ENCODE measurements at regions not wholly inside any gene's neighbourhood (a gene's known extent, or its start where the extent isn't known, plus 50 kb on each side); places are given as distances from the start of the nearest gene placed in this dataset.

DNA sequence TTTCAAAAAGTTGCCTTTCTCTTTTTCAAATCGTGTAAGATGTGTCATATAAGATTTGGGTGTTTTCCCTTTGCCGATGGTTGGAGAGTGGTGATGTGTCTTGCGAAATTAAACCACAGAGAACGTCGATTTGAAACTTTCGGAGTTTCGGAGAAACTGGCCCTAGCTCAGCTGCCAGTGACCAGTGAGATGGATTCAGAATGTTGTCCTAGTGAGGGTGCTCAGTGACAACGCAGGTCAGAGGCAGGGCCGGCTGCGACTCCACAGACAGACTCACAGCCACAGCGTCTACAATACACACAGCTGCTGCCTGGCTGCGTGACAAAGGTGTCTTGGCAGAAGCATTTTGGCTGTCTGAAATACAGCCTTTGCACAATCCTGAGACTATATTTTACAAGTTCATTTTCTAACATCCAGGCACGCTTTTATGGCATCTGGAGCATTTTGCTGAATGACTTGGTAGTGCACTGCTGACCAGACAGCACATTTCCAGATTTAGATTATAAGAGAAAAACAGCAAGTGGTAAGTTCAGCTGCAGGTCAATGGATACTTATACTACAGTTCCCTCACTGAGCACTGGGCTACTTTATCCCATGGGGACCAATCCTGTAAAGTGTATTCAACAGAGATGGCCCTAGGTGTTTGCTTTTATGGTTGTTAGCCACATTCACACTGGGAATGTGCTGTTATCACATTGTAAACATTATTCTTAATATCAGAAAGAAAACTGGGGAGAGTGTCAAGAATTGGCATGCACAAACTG is 207.5 kb downstream of the KCNRG start:
- Mint-ChIP-seq H3K27ac (peak overlapping the region in 1 of 2 donors; percentile 29), H3K27me3 (ENCODE audit: low read depth in 2 of 2) (peaks cover 0 to 10% of the 10 kb centered on the region in 2 donors), H3K4me1 (peaks cover 0 to 4% of the 10 kb centered on the region in 2 donors), H3K4me3 (no peak overlapping the region), H3K9me3 (no peaks in the 10 kb centered on the region), H3K36me3 (no peaks in the 10 kb centered on the region)
- Histone ChIP-seq H3K4me1 (ENCODE audit: control insufficient read depth, insufficient read depth, low read length) (peaks cover 7% of the 10 kb centered on the region), H3K27ac (ENCODE audit: low read length) (peak overlapping the region; percentile 28), H3K27me3 (ENCODE audit: control insufficient read depth, insufficient read depth, low read length) (no peaks in the 10 kb centered on the region), H3K36me3 (ENCODE audit: control insufficient read depth, insufficient read depth, low read length) (no peaks in the 10 kb centered on the region), H3K4me3 (ENCODE audit: low read length) (no peak overlapping the region), H3K9me3 (ENCODE audit: control insufficient read depth, insufficient read depth, low read length) (no peaks in the 10 kb centered on the region)
- 75% methylated on average over 13 of the region's 13 CpGs for WGBS (ENCODE audit: insufficient coverage)
- intact Hi-C loops (cut with micrococcal nuclease), result no loop called here
- TF ChIP-seq, protein P1, sequence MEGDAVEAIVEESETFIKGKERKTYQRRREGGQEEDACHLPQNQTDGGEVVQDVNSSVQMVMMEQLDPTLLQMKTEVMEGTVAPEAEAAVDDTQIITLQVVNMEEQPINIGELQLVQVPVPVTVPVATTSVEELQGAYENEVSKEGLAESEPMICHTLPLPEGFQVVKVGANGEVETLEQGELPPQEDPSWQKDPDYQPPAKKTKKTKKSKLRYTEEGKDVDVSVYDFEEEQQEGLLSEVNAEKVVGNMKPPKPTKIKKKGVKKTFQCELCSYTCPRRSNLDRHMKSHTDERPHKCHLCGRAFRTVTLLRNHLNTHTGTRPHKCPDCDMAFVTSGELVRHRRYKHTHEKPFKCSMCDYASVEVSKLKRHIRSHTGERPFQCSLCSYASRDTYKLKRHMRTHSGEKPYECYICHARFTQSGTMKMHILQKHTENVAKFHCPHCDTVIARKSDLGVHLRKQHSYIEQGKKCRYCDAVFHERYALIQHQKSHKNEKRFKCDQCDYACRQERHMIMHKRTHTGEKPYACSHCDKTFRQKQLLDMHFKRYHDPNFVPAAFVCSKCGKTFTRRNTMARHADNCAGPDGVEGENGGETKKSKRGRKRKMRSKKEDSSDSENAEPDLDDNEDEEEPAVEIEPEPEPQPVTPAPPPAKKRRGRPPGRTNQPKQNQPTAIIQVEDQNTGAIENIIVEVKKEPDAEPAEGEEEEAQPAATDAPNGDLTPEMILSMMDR (IDR thresholded peaks at IDR 0.05), result no peak
- peak in 2 of 3 donors; percentile 20 to 75 for ATAC-seq
- DNase-seq, result peak in 1 of 2 donors; percentile 56

DNA sequence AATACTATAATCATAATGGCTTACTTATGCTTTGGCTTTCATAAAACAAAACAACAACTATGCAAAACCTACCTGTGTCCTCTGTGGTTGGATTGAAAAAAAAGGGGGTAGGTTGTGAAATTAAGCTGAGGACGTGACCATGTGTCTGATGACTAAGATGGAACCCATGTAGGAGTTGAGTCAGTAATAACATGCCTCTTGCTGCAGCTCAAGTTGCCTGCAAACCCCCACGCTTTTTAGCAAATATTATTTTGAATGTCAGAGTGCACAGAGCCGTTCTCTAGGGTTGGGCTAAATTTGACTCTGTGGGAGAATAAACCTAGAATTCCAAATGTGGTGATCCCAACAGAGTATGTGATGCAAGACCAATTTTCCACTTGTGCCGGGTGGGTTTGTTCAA is 209.3 kb downstream of the KCNRG start:
- no peaks in the 10 kb centered on the region for H3K27me3 ChIP-seq (ENCODE audit: control insufficient read depth, insufficient read depth, low read length)
- DNase-seq (no peak), ATAC-seq (no peak)
- H3K27me3 Mint-ChIP-seq (ENCODE audit: low read depth in 2 of 2), result peaks cover 0 to 10% of the 10 kb centered on the region in 2 donors
- intact Hi-C loops (cut with micrococcal nuclease), result no loop called here
- H3K4me1 Mint-ChIP-seq, result peaks cover 0 to 4% of the 10 kb centered on the region in 2 donors
- H3K9me3 Mint-ChIP-seq, result no peaks in the 10 kb centered on the region
- no peak overlapping the region for H3K27ac ChIP-seq (ENCODE audit: low read length)
- H3K36me3 Mint-ChIP-seq, result no peaks in the 10 kb centered on the region
- 87% methylated on average over 4 of the region's 4 CpGs for WGBS (ENCODE audit: insufficient coverage)
- no peaks in the 10 kb centered on the region for H3K9me3 ChIP-seq (ENCODE audit: control insufficient read depth, insufficient read depth, low read length)
- H3K4me1 ChIP-seq (ENCODE audit: control insufficient read depth, insufficient read depth, low read length), result peaks cover 7% of the 10 kb centered on the region
- H3K27ac Mint-ChIP-seq, result no peak overlapping the region
- TF ChIP-seq, protein P1 (IDR thresholded peaks at IDR 0.05), result no peak
- H3K36me3 ChIP-seq (ENCODE audit: control insufficient read depth, insufficient read depth, low read length), result no peaks in the 10 kb centered on the region
- no peak overlapping the region for H3K4me3 Mint-ChIP-seq
- no peak overlapping the region for H3K4me3 ChIP-seq (ENCODE audit: low read length)

DNA sequence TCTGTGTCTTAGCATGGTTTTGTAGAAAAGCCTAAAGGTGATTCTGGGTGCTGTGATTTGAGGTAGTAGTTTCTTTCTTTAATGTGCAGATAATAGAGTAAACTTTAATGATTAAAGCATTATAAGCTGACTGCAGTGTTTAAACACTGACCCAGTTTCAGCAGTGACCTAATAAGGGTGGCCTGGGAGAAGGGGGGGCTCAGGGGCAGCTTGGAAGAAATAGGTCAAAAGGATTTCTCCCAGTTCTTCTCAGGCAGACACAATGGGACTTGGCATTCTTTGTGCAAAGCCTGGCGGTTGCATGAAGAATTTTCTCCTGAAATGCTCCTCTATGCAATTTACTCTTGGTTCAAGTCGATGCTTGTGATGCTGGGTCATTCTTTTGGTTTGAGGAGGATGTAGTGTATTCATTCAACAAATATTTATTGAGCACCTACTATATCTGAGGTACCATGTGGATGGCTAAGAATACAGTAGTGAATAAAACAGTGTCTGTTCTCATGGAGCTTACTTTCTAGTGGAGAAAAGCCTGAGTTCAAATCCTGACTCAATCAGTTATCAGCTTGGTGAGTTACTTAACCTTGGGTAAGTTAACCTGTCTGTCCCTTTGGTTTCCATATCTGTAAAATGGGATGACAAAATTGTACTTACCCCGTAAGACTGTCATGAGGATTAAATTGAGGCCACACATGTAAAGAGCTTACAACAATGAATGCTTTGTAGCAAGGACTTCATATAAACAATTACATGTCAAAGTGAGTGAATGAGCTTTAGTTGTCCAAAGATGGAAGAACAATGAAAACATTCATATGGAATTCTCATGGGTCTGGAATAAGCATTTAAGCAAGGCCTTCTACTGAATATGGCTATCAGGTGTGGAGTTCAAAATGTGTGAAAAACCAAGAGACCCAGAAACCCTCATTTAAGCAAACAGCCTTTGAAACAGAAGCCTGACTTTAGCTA is 210.2 kb downstream of the KCNRG start:
- Histone ChIP-seq H3K27ac (ENCODE audit: low read length) (no peak overlapping the region), H3K9me3 (ENCODE audit: control insufficient read depth, insufficient read depth, low read length) (no peaks in the 10 kb centered on the region), H3K4me3 (ENCODE audit: low read length) (no peak overlapping the region), H3K27me3 (ENCODE audit: control insufficient read depth, insufficient read depth, low read length) (no peaks in the 10 kb centered on the region), H3K4me1 (ENCODE audit: control insufficient read depth, insufficient read depth, low read length) (peaks cover 11% of the 10 kb centered on the region), H3K36me3 (ENCODE audit: control insufficient read depth, insufficient read depth, low read length) (no peaks in the 10 kb centered on the region)
- ATAC-seq (no peak), DNase-seq (no peak)
- WGBS (ENCODE audit: insufficient coverage), result 100% methylated on average over 2 of the region's 3 CpGs
- Mint-ChIP-seq H3K36me3 (no peaks in the 10 kb centered on the region), H3K4me3 (no peak overlapping the region), H3K9me3 (no peaks in the 10 kb centered on the region), H3K27ac (no peak overlapping the region), H3K4me1 (peaks cover 8 to 9% of the 10 kb centered on the region in 2 donors), H3K27me3 (ENCODE audit: low read depth in 2 of 2) (peaks cover 0 to 8% of the 10 kb centered on the region in 2 donors)
- TF ChIP-seq, protein P1 (IDR thresholded peaks at IDR 0.05), result no peak
- intact Hi-C loops (cut with micrococcal nuclease), result no loop called here
